Duodenal mucosa (tissue), 2 donors: ENCODE measurements at regions not wholly inside any gene's neighbourhood (a gene's known extent, or its start where the extent isn't known, plus 50 kb on each side); places are given as distances from the start of the nearest gene placed in this dataset.

ENCODE experiments used
- H3K27ac ChIP-seq: one replicate; pipeline ENCODE4 v1.7.0; 2013; ENCODE audit warnings: low read depth, low read length
- H3K27me3 ChIP-seq, 2 donors: one replicate each; pipeline ENCODE4 v1.7.0; 2013; ENCODE audit warnings: low read length in 2 of 2, control low read depth in 1 of 2; ENCODE audit not compliant: insufficient read depth in 2 of 2, control insufficient read depth in 1 of 2
- H3K36me3 ChIP-seq, 2 donors: one replicate each; pipeline ENCODE4 v1.7.0; 2013; ENCODE audit warnings: low read length in 2 of 2, control low read depth in 1 of 2; ENCODE audit not compliant: insufficient read depth in 2 of 2, control insufficient read depth in 1 of 2
- H3K4me1 ChIP-seq, 2 donors: one replicate each; pipeline ENCODE4 v1.7.0; 2013; ENCODE audit warnings: low read length in 2 of 2, control low read depth in 1 of 2; ENCODE audit not compliant: insufficient read depth in 2 of 2, control insufficient read depth in 1 of 2
- H3K4me3 ChIP-seq, 2 donors: one replicate each; pipeline ENCODE4 v1.7.0; 2013; ENCODE audit warnings: low read length in 2 of 2, low read depth in 1 of 2
- H3K9ac ChIP-seq, 2 donors: one replicate each; pipeline ENCODE4 v1.7.0; 2013; ENCODE audit warnings: low read length in 2 of 2, low read depth in 1 of 2
- H3K9me3 ChIP-seq, 2 donors: one replicate each; pipeline ENCODE4 v1.7.0; 2013; ENCODE audit warnings: low read length in 2 of 2, control low read depth in 1 of 2; ENCODE audit not compliant: control insufficient read depth in 1 of 2

DNA sequence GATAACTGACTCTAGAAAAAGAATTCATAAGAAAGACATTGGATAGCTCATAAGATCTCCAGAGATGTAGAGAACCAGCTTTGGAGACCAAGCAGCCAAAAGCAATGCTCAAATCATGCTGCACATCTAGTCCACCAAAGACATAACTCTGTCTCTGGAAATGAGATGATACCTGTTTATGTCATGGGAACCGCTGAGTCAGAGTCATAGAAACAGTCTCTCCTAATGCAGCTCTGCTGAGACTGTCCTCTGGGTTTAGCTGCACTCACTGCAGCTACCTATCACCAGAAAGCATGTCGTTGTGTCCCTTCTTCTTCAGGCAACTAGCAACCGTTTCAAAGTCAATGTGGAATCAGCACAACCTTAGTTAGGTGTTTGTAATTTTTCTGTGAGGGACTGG lies 218.5 kb upstream of the ROBO1 start:
- no peaks in the 10 kb centered on the region for H3K36me3 ChIP-seq
- no peaks in the 10 kb centered on the region for H3K27me3 ChIP-seq
- H3K9ac ChIP-seq = no peak overlapping the region
- no peak overlapping the region for H3K27ac ChIP-seq
- no peaks in the 10 kb centered on the region for H3K4me1 ChIP-seq
- H3K9me3 ChIP-seq = no peaks in the 10 kb centered on the region
- no peak overlapping the region for H3K4me3 ChIP-seq

- Histone ChIP-seq H3K9me3 (no peaks in the 10 kb centered on the region), H3K9ac (no peak overlapping the region), H3K4me3 (no peak overlapping the region), H3K36me3 (no peaks in the 10 kb centered on the region), H3K27ac (no peak overlapping the region), H3K4me1 (no peaks in the 10 kb centered on the region), H3K27me3 (no peaks in the 10 kb centered on the region)
Observed at GRCh38 chr3:79985816-79986215, 218.0 kb upstream of the ROBO1 start.

DNA sequence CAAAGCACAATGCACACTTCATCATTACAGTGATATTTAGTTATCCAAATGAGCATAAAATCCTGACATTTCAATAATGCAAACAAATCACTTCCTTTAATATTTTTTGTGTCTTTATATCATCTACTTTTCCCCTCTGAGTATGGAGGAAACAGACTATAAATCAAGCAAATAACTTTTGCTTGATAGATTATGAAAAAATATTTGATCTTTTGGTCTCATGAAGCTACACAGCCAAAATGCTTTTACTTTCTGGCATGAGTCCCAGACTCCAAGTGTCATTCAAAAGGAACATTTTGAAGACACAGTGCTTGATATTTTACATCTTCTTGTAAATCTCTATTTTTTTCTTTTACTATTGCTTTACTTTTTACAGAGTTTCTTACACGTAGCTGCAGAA lies 215.3 kb upstream of the ROBO1 start:
- Histone ChIP-seq H3K4me3 (no peak overlapping the region), H3K9me3 (no peaks in the 10 kb centered on the region), H3K36me3 (no peaks in the 10 kb centered on the region), H3K27ac (no peak overlapping the region), H3K9ac (no peak overlapping the region), H3K4me1 (no peaks in the 10 kb centered on the region), H3K27me3 (no peaks in the 10 kb centered on the region)

GRCh38 chr3:79979990-79980389 lies 212.2 kb upstream of the ROBO1 start:
- H3K27ac ChIP-seq = no peak overlapping the region
- H3K4me3 ChIP-seq = no peak overlapping the region
- H3K9me3 ChIP-seq = no peaks in the 10 kb centered on the region
- no peaks in the 10 kb centered on the region for H3K27me3 ChIP-seq
- no peaks in the 10 kb centered on the region for H3K4me1 ChIP-seq
- no peaks in the 10 kb centered on the region for H3K36me3 ChIP-seq
- H3K9ac ChIP-seq = no peak overlapping the region

GRCh38 chr3:79976466-79976865 lies 208.7 kb upstream of the ROBO1 start:
- Histone ChIP-seq H3K9me3 (no peaks in the 10 kb centered on the region), H3K36me3 (no peaks in the 10 kb centered on the region), H3K4me1 (no peaks in the 10 kb centered on the region)

DNA sequence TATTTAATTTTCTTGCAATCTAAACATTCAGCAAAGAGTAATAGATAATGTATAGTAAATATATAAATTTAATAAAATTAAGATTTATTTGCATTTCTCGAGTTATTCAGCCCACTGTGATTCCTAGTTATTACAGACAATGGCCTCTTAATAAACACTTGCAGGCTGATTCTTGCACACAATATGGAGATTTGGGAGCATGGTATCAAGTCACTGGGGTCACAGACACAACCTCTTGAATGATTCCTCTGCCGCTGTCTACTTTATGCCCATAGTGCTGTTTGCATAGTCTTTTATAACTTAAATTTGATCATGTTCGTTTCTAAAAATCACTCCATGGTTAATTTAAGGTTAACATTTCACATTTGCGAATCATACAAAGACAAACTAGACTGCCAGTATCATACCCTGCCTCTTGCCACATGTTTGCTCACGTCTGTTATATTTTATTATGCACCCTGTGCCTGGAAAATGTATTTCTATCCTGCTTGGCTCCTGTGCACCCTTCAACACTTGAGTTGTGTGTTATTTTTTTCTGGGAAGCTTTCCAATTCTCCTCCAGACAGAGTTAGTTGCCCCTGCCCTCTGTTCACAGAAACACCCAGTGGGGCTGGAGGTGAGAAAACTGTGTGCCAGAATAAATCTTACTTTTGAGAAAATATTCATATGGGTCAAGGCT lies 206.3 kb upstream of the ROBO1 start:
- Histone ChIP-seq H3K27me3 (no peaks in the 10 kb centered on the region), H3K27ac (no peak overlapping the region), H3K4me1 (no peaks in the 10 kb centered on the region), H3K9ac (no peak overlapping the region), H3K9me3 (no peaks in the 10 kb centered on the region), H3K4me3 (no peak overlapping the region), H3K36me3 (no peaks in the 10 kb centered on the region)

More at GRCh38 chr3:79976466-79976865, 208.7 kb upstream of the ROBO1 start:
- Histone ChIP-seq H3K9ac (no peak overlapping the region), H3K27me3 (no peaks in the 10 kb centered on the region), H3K4me3 (no peak overlapping the region), H3K27ac (no peak overlapping the region)

DNA sequence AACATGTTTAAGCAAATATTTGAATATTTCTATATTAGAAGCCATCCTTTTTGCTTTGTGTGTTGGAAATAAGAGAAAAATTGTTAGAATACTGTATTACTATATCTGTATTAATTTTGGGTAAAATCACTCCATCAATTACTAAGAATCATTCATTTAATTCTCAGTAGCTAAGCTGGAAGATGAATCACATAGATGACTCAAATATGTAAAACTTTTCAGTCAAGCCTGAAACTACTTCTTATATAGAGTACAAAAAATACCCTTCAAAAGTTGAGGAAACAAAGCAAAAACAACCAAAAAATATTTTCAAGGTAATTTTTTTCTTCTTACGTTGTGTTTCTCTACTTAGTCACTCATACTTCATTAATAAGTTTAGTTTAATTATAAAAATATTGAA lies 205.7 kb upstream of the ROBO1 start:
- Histone ChIP-seq H3K36me3 (no peaks in the 10 kb centered on the region), H3K4me3 (no peak overlapping the region), H3K27ac (no peak overlapping the region), H3K9ac (no peak overlapping the region), H3K9me3 (no peaks in the 10 kb centered on the region), H3K27me3 (no peaks in the 10 kb centered on the region), H3K4me1 (no peaks in the 10 kb centered on the region)

DNA sequence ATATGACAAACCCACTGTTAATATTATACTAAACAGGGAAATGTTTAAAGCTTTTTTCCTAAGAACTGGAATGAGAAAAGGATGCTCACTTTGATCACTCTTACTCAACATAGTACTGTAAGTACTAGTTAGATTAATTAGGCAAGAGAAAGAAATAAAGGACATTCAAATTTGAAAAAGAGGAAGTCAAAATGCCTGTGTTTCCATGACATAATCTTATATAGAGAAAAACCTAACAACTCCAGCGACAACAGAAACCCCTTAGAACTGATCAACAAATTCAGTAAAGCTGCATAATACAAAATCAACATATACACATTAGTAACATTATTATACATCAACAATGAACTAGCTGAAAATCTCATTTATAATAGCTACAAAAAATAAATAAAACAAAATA lies 200.6 kb upstream of the ROBO1 start:
- Histone ChIP-seq H3K9ac (no peak overlapping the region), H3K9me3 (peaks cover 0 to 9% of the 10 kb centered on the region in 2 donors), H3K27me3 (no peaks in the 10 kb centered on the region), H3K27ac (no peak overlapping the region), H3K4me1 (no peaks in the 10 kb centered on the region), H3K4me3 (no peak overlapping the region), H3K36me3 (no peaks in the 10 kb centered on the region)

DNA sequence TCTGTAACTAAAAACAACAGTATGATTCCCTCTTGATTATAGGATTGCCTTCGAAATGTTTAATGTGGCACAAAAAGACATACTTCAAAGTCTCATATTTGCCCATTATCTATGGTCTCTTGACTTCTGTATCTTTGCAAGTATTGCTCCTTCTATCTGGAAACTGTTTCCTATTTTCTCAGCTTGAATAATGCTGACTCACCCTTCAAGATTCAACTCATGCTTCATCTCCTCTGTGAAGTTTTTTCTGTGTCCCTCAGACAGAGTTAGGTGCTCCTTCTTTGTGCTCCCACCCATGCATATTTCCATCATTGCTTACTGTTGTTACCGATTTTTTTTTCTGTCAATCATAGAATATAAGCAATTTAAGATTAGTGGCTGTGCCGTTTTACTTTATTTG lies 192.8 kb upstream of the ROBO1 start:
- no peak overlapping the region for H3K9ac ChIP-seq
- H3K9me3 ChIP-seq = peaks cover 0 to 10% of the 10 kb centered on the region in 2 donors
- H3K27me3 ChIP-seq = no peaks in the 10 kb centered on the region
- H3K27ac ChIP-seq = no peak overlapping the region
- no peak overlapping the region for H3K4me3 ChIP-seq
- no peaks in the 10 kb centered on the region for H3K36me3 ChIP-seq
- H3K4me1 ChIP-seq = no peaks in the 10 kb centered on the region

- Histone ChIP-seq H3K4me1 (no peaks in the 10 kb centered on the region), H3K27me3 (no peaks in the 10 kb centered on the region), H3K36me3 (no peaks in the 10 kb centered on the region), H3K9ac (no peak overlapping the region), H3K4me3 (no peak overlapping the region), H3K27ac (no peak overlapping the region), H3K9me3 (no peaks in the 10 kb centered on the region)
Observed at GRCh38 chr3:79957066-79957465, 189.3 kb upstream of the ROBO1 start.

GRCh38 chr3:79954756-79955155 lies 187.0 kb upstream of the ROBO1 start:
- H3K9ac ChIP-seq = no peak overlapping the region
- H3K27ac ChIP-seq = no peak overlapping the region
- H3K9me3 ChIP-seq = no peaks in the 10 kb centered on the region
- no peaks in the 10 kb centered on the region for H3K36me3 ChIP-seq
- H3K27me3 ChIP-seq = no peaks in the 10 kb centered on the region
- H3K4me3 ChIP-seq = peak overlapping the region in 1 of 2 donors; percentile 23
- no peaks in the 10 kb centered on the region for H3K4me1 ChIP-seq
